ENCODE measurements at regions not wholly inside any gene's neighbourhood (a gene's known extent, or its start where the extent isn't known, plus 50 kb on each side); places are given as distances from the start of the nearest gene placed in this dataset.

DNA sequence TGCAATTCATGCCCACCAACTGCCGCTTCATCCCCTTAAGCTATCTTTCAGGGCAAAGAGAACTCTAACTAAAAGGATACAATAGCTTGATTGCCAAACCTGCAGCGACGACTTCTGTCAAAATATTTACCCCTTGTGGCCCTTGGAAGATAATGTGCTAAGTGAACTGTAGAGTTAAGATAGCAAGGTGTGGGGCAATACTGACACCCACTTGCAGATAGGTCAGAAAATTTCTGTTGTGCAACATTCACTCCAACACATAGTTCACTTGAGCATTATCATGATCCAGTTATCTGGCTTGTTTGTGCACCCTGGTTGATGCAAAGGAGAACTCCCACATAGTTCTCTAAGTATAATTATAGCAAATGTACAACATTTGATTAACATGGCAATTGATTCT is 55.6 kb downstream of the RHOXF2B start:
- Mint-ChIP-seq H3K27me3 (peaks cover 16% of the 10 kb centered on the region), H3K4me1 (no peaks in the 10 kb centered on the region), H3K9me3 (no peaks in the 10 kb centered on the region), H3K36me3 (ENCODE audit: low read depth) (no peaks in the 10 kb centered on the region), H3K4me3 (no peak overlapping the region), H3K27ac (no peak overlapping the region)
- intact Hi-C loops (cut with micrococcal nuclease), result no loop called here
- no peak for DNase-seq

DNA sequence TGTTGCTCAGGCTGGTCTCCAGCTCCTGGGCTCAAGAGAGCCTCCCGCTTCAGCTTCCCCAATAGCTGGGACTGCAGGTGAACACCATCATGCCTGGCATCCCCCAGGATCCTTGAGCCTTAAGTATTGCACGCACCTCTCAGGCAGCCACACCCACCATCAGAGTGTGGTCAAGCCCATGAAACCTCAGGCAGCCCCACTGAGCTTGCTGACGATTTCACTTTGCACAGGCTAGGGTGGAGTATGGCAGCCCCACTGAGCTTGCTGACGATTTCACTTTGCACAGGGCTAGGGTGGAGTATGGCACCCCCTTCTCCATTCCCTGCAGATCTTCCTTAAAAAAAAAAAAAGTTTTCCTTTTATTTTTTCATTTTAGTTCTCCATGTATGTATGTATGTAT is 57.2 kb downstream of the RHOXF2B start:
- H3K9me3 Mint-ChIP-seq, result no peaks in the 10 kb centered on the region
- no peak for DNase-seq

DNA sequence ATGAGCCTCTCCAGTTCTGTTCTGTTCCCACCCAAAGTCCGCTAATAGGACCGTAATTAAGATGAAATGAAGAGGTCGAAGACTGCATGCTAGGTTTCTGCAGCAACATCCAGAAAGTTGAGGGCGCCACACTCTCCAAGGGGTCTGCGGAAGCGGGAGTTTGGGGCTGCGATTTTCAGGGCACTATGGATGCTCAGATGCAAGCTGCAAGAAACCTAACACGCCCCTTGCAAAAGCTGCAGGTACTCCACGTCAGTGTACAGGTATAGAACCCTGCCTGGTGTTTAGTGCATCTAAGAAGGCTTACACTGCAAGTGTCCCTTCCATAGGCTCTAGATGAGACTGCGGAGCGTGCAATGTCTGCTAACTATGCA is 61.4 kb downstream of the RHOXF2B start:
- Mint-ChIP-seq H3K4me1 (peaks cover 6% of the 10 kb centered on the region), H3K4me3 (peak overlapping the region; percentile 80), H3K27me3 (peaks cover 49% of the 10 kb centered on the region), H3K36me3 (ENCODE audit: low read depth) (no peaks in the 10 kb centered on the region), H3K27ac (no peak overlapping the region), H3K9me3 (no peaks in the 10 kb centered on the region)
- DNase-seq, result no peak
- intact Hi-C loops (cut with micrococcal nuclease), result no loop called here

More for the DNA sequence above, 57.2 kb downstream of the RHOXF2B start:
- intact Hi-C loops (cut with micrococcal nuclease), result no loop called here
- peaks cover 27% of the 10 kb centered on the region for H3K27me3 Mint-ChIP-seq
- H3K4me3 Mint-ChIP-seq, result no peak overlapping the region
- no peaks in the 10 kb centered on the region for H3K36me3 Mint-ChIP-seq (ENCODE audit: low read depth)
- peaks cover 4% of the 10 kb centered on the region for H3K4me1 Mint-ChIP-seq
- H3K27ac Mint-ChIP-seq, result no peak overlapping the region

GRCh38 chrX:120015145-120016067 is 62.1 kb downstream of the RHOXF2B start:
- Mint-ChIP-seq H3K36me3 (ENCODE audit: low read depth) (no peaks in the 10 kb centered on the region), H3K27me3 (peaks cover 51% of the 10 kb centered on the region)
- DNase-seq, result no peak

GRCh38 chrX:120014354-120015130 is 62.9 kb downstream of the RHOXF2B start:
- Mint-ChIP-seq H3K27me3 (peaks cover 50% of the 10 kb centered on the region), H3K4me1 (peaks cover 6% of the 10 kb centered on the region), H3K9me3 (no peaks in the 10 kb centered on the region), H3K4me3 (peak overlapping the region; percentile 80), H3K27ac (no peak overlapping the region), H3K36me3 (ENCODE audit: low read depth) (no peaks in the 10 kb centered on the region)
- DNase-seq, result no peak
- intact Hi-C loops (cut with micrococcal nuclease), result no loop called here

More at GRCh38 chrX:120015145-120016067, 62.1 kb downstream of the RHOXF2B start:
- Mint-ChIP-seq H3K27ac (no peak overlapping the region), H3K9me3 (no peaks in the 10 kb centered on the region), H3K4me3 (peak overlapping the region; percentile 80), H3K4me1 (peaks cover 6% of the 10 kb centered on the region)
- intact Hi-C loops (cut with micrococcal nuclease), result no loop called here

DNA sequence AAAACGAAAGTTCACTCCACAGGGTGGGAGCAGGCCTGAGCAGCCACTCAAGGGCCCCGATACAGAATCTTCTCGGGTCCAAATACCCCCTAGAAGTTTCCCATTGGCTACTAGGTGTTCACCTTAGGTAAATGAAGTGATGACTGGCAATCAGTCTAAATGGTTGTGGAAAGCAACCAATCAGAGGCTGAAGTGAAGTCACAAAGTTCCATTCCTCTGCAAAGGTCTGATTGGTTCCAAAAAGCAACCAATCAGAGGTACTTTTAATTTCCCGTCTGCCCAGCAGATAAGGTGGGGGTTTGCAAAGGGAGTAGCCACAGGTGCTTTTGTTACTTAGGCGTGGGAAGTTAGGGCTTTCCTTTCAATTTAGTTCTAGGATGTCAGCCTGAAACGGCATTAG is 58.2 kb upstream of the NKAP start:
- Mint-ChIP-seq H3K27ac (no peak overlapping the region), H3K4me3 (no peak overlapping the region), H3K9me3 (no peaks in the 10 kb centered on the region), H3K27me3 (peaks cover 49% of the 10 kb centered on the region), H3K4me1 (peaks cover 2% of the 10 kb centered on the region), H3K36me3 (ENCODE audit: low read depth) (no peaks in the 10 kb centered on the region)
- DNase-seq, result no peak
- intact Hi-C loops (cut with micrococcal nuclease), result no loop called here

DNA sequence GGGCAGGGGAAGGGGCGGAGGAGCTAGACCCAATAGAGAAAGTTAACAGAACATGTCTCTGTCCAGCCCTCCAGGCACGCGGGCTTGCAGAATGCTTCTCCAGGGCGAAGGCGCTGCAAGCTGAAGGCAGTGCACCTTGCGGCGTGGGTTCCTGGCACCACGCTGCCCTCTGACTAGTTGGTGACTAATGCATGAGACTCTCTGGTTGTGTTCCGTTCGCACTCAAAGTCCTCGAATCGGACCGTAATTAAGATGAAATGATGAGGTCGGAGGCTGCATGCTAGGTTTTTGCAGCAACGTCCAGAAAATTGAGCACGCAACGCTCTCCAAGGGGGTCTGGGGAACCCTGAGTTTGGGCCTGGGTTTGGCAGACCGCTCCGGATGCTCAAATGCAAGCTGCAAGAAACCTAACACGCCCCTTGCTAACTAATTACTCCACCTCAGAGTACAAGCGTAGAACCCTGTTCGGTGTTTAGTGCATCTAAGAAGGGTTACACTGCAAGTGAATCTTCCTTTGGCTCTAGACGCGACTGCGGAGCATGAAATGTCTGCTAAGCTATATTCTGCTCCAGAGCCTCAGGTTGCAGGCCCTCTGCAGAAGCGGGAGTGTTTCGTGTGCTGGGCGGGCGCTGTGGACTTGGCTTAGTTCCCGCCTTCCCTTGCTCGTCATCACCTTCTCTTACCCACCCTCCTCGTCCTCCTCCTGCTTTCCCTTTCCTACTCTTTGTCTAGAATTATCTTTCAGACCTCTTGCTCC is 57.1 kb upstream of the NKAP start:
- H3K27me3 Mint-ChIP-seq, result peaks cover 59% of the 10 kb centered on the region
- DNase-seq, result no peak
- H3K27ac Mint-ChIP-seq, result no peak overlapping the region
- no peaks in the 10 kb centered on the region for H3K36me3 Mint-ChIP-seq (ENCODE audit: low read depth)
- no peaks in the 10 kb centered on the region for H3K9me3 Mint-ChIP-seq
- H3K4me3 Mint-ChIP-seq, result no peak overlapping the region
- H3K4me1 Mint-ChIP-seq, result peaks cover 2% of the 10 kb centered on the region
- intact Hi-C loops (cut with micrococcal nuclease), result no loop called here

GRCh38 chrX:119999087-119999634 is 55.6 kb upstream of the NKAP start:
- H3K9me3 Mint-ChIP-seq, result no peaks in the 10 kb centered on the region
- H3K27ac Mint-ChIP-seq, result no peak overlapping the region
- H3K4me3 Mint-ChIP-seq, result no peak overlapping the region
- intact Hi-C loops (cut with micrococcal nuclease), result no loop called here
- peaks cover 2% of the 10 kb centered on the region for H3K4me1 Mint-ChIP-seq
- no peak for DNase-seq
- peaks cover 64% of the 10 kb centered on the region for H3K27me3 Mint-ChIP-seq
- no peaks in the 10 kb centered on the region for H3K36me3 Mint-ChIP-seq (ENCODE audit: low read depth)

- H3K27ac Mint-ChIP-seq, result no peak overlapping the region
- no peak for DNase-seq
- H3K36me3 Mint-ChIP-seq (ENCODE audit: low read depth), result no peaks in the 10 kb centered on the region
- intact Hi-C loops (cut with micrococcal nuclease), result no loop called here
- no peak overlapping the region for H3K4me3 Mint-ChIP-seq
- H3K9me3 Mint-ChIP-seq, result no peaks in the 10 kb centered on the region
- H3K4me1 Mint-ChIP-seq, result peaks cover 2% of the 10 kb centered on the region
- peaks cover 72% of the 10 kb centered on the region for H3K27me3 Mint-ChIP-seq
Observed at GRCh38 chrX:119997570-119997969, 54.0 kb upstream of the NKAP start.

- Mint-ChIP-seq H3K27ac (no peak overlapping the region), H3K9me3 (no peaks in the 10 kb centered on the region), H3K36me3 (ENCODE audit: low read depth) (no peaks in the 10 kb centered on the region), H3K4me1 (peaks cover 2% of the 10 kb centered on the region), H3K4me3 (no peak overlapping the region), H3K27me3 (peaks cover 72% of the 10 kb centered on the region)
- DNase-seq, result no peak
- intact Hi-C loops (cut with micrococcal nuclease), result no loop called here
Observed at GRCh38 chrX:119996600-119997524, 53.3 kb upstream of the NKAP start.

DNA sequence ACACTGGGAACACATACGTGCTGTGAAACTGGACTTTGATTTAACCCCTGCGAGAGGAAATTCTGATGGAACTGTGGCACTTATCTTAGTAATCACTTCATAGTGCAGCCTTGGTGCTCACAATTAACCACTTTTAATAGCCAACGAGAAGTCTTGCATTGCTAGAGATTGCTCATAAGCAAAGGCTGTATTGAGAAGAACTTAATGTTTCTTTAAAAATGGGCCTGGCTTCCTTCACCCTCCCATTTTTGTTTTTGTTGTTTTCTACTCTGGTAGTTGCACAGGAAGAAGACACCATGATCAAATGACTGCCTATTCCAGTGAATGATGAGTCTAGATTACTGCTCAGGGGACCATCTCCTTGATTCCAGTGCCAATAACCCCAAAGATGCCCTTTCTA is 52.5 kb upstream of the NKAP start:
- Mint-ChIP-seq H3K9me3 (no peaks in the 10 kb centered on the region), H3K27ac (no peak overlapping the region), H3K27me3 (peaks cover 75% of the 10 kb centered on the region), H3K36me3 (ENCODE audit: low read depth) (no peaks in the 10 kb centered on the region), H3K4me1 (peaks cover 5% of the 10 kb centered on the region), H3K4me3 (no peak overlapping the region)
- intact Hi-C loops (cut with micrococcal nuclease), result no loop called here
- no peak for DNase-seq

Measured in activated CD4-positive, alpha-beta T cell treated with anti-CD3 and anti-CD28 coated beads, Interleukin-2, amount 10 ng/mL, durations not matched to agents 24 days and 14 days (primary cell).